K562 (cell line): ENCODE measurements at regions not wholly inside any gene's neighbourhood (a gene's known extent, or its start where the extent isn't known, plus 50 kb on each side); places are given as distances from the start of the nearest gene placed in this dataset.

Experiments
- E2F4 ChIP-seq: sonication (generic); formaldehyde crosslinking; IDR thresholded peaks from 2 replicates; pipeline ENCODE4 v1.8.0; 2022; ENCODE audit warnings: mild to moderate bottlenecking, low read depth, missing genetic modification reagents
- FOXK2 ChIP-seq, 2 experiments: fragments of 450-650 bp; IDR thresholded peaks in 1 of 2; conservative IDR thresholded peaks in 1 of 2; 2 replicates each; pipeline ENCODE4 v1.6.1; 2016; ENCODE audit warnings: low read depth in 2 of 2, mild to moderate bottlenecking in 1 of 2
- RBM17 ChIP-seq: fragments of 200-400 bp; formaldehyde crosslinking; IDR thresholded peaks from 2 replicates; pipeline ENCODE4 v1.6.1; 2017; ENCODE audit warnings: low read depth, mild to moderate bottlenecking, low read length, borderline replicate concordance
- SNAPC5 ChIP-seq: fragments of 250-450 bp; sonication (Bioruptor Pico); IDR thresholded peaks from 2 replicates; pipeline ENCODE4 v1.8.0; 2021; ENCODE audit warnings: moderate library complexity, mild to moderate bottlenecking, inconsistent platforms
- ZNF175 ChIP-seq: fragments of 200-800 bp; sonication (Bioruptor generic); IDR thresholded peaks from 2 replicates; pipeline ENCODE4 v1.6.1; 2016; ENCODE audit warnings: low read depth, mild to moderate bottlenecking, missing genetic modification characterization, missing compliant biosample characterization
- TF ChIP-seq, protein P1 (sequence below), 2 experiments: fragments of 450-650 bp in 1 of 2; sonication (generic) in 1 of 2; formaldehyde crosslinking in 1 of 2; IDR thresholded peaks; 2 replicates each; pipeline versions ENCODE4 v1.7.1 to v1.9.0; 2016 to 2022; ENCODE audit warnings: inconsistent platforms in 1 of 2, mild to moderate bottlenecking in 1 of 2, missing genetic modification reagents in 1 of 2

DNA sequence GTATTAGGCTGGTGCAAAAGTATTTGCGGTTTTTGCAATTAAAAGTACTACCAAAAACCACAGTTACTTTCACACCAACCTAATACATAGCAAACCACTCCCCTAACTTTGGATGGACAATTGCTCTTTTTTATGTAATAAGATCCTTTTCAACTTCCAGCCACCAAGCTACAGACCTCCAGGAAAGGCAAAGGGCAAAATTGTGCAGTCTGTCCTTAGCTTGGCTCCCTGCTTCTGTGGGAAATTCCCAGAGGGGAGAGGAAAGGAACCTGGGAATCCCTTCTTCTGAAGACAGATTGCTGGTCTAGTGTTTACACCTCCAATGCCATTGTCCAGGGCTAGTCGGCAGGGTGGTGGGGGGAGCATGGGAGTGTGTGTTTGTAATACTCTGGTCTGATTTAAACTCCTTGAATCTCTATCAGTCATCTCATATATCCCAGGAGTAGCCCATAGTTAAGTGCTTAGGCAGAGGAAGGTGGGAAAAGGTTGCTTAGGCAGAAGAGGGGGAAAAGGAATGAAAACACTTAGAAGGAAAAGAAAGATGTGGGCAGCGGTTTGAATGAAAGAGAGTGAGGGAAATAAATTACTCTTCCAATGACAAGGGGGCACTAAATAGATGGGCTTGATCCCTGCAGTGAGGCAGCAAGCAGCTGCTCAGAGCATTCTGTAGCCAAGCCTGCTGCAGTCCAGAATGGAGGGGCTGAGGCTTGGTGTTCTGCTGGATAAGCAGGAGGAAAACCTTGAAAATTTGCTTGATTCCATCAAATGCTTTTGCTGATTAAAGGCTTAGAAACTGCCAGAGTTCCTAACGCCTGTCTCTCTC is 86.9 kb upstream of the MAP1B start (continued):
- TF ChIP-seq, protein P1, sequence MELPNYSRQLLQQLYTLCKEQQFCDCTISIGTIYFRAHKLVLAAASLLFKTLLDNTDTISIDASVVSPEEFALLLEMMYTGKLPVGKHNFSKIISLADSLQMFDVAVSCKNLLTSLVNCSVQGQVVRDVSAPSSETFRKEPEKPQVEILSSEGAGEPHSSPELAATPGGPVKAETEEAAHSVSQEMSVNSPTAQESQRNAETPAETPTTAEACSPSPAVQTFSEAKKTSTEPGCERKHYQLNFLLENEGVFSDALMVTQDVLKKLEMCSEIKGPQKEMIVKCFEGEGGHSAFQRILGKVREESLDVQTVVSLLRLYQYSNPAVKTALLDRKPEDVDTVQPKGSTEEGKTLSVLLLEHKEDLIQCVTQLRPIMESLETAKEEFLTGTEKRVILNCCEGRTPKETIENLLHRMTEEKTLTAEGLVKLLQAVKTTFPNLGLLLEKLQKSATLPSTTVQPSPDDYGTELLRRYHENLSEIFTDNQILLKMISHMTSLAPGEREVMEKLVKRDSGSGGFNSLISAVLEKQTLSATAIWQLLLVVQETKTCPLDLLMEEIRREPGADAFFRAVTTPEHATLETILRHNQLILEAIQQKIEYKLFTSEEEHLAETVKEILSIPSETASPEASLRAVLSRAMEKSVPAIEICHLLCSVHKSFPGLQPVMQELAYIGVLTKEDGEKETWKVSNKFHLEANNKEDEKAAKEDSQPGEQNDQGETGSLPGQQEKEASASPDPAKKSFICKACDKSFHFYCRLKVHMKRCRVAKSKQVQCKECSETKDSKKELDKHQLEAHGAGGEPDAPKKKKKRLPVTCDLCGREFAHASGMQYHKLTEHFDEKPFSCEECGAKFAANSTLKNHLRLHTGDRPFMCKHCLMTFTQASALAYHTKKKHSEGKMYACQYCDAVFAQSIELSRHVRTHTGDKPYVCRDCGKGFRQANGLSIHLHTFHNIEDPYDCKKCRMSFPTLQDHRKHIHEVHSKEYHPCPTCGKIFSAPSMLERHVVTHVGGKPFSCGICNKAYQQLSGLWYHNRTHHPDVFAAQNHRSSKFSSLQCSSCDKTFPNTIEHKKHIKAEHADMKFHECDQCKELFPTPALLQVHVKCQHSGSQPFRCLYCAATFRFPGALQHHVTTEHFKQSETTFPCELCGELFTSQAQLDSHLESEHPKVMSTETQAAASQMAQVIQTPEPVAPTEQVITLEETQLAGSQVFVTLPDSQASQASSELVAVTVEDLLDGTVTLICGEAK (IDR thresholded peaks at IDR 0.05), result no peak
- TF ChIP-seq, protein P1 (CRISPR knock-in tag; IDR thresholded peaks at IDR 0.05), result no peak
- no peak for TF ChIP-seq E2F4 (CRISPR knock-in tag)
- TF ChIP-seq SNAPC5 (CRISPR knock-in tag), result no peak
- no peak for TF ChIP-seq FOXK2 (conservative IDR thresholded peaks at IDR 0.05 in 1 of 2, IDR thresholded peaks at IDR 0.05 in 1 of 2; ENCODE audit: low read depth in 2 of 2)
- no peak for TF ChIP-seq RBM17
- TF ChIP-seq ZNF175 (CRISPR knock-in tag), result no peak
